Liver (tissue), 3 donors: ENCODE measurements at regions not wholly inside any gene's neighbourhood (a gene's known extent, or its start where the extent isn't known, plus 50 kb on each side); places are given as distances from the start of the nearest gene placed in this dataset.

ENCODE experiments used
- FOXA2 ChIP-seq: IDR thresholded peaks from 2 replicates; pipeline ENCODE4 v1.6.1; 2016; ENCODE audit warnings: antibody characterized with exemption
- GABPA ChIP-seq, 2 donors: IDR thresholded peaks in 1 of 2; conservative IDR thresholded peaks in 1 of 2; 2 replicates each; pipeline ENCODE4 v1.6.1; 2016; ENCODE audit warnings: antibody characterized with exemption in 2 of 2, mild to moderate bottlenecking in 1 of 2, moderate library complexity in 1 of 2
- RAD21 ChIP-seq, 2 donors: IDR thresholded peaks; 2 replicates each; pipeline ENCODE4 v1.6.1; 2016; ENCODE audit warnings: antibody characterized with exemption in 2 of 2, mild to moderate bottlenecking in 2 of 2
- TAF1 ChIP-seq: conservative IDR thresholded peaks from 2 replicates; pipeline ENCODE4 v1.6.1; 2016; ENCODE audit warnings: antibody characterized with exemption, mild to moderate bottlenecking
- TF ChIP-seq, protein P1 (sequence below): fragments of 150-350 bp; IDR thresholded peaks from 2 replicates; pipeline ENCODE4 v1.5.1; 2017; ENCODE audit warnings: improper control_type of control experiment, low read depth, low read length; ENCODE audit not compliant: missing input control
- TF ChIP-seq, protein P2 (sequence below): IDR thresholded peaks from 2 replicates; pipeline ENCODE4 v1.6.1; 2016; ENCODE audit warnings: antibody characterized with exemption
- TF ChIP-seq, protein P3 (sequence below): IDR thresholded peaks from 2 replicates; pipeline ENCODE4 v1.6.1; 2016; ENCODE audit warnings: antibody characterized with exemption
- donor health status: healthy.
- donor health status: healthy.

DNA sequence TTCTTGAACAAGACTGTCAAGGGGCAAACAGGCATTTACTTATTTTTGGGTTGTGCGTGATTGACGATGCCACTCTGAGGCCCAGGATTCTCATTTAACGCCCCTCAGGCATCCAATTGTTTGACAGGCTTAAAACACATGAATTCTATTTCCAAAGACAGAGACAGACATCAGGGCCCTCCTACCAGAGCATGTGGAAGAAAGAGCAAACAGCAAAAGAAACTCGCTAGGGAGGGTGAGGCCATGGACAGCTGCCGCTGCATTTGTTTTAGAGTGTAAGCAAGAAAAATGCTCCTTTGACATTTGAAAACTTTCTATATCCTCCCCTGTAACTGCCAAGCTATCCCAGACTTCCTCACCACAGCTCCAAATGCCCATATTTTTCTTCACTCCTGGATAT, 410.1 kb downstream of the NPIPA8 start:
- TF ChIP-seq, protein P1, sequence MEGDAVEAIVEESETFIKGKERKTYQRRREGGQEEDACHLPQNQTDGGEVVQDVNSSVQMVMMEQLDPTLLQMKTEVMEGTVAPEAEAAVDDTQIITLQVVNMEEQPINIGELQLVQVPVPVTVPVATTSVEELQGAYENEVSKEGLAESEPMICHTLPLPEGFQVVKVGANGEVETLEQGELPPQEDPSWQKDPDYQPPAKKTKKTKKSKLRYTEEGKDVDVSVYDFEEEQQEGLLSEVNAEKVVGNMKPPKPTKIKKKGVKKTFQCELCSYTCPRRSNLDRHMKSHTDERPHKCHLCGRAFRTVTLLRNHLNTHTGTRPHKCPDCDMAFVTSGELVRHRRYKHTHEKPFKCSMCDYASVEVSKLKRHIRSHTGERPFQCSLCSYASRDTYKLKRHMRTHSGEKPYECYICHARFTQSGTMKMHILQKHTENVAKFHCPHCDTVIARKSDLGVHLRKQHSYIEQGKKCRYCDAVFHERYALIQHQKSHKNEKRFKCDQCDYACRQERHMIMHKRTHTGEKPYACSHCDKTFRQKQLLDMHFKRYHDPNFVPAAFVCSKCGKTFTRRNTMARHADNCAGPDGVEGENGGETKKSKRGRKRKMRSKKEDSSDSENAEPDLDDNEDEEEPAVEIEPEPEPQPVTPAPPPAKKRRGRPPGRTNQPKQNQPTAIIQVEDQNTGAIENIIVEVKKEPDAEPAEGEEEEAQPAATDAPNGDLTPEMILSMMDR, result no peak
- TF ChIP-seq, protein P2, sequence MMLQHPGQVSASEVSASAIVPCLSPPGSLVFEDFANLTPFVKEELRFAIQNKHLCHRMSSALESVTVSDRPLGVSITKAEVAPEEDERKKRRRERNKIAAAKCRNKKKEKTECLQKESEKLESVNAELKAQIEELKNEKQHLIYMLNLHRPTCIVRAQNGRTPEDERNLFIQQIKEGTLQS, result no peak
- no peak for TF ChIP-seq TAF1
- TF ChIP-seq FOXA2, result no peak
- TF ChIP-seq GABPA (IDR thresholded peaks at IDR 0.05 in 1 of 2, conservative IDR thresholded peaks at IDR 0.05 in 1 of 2), result no peak
- TF ChIP-seq, protein P3, sequence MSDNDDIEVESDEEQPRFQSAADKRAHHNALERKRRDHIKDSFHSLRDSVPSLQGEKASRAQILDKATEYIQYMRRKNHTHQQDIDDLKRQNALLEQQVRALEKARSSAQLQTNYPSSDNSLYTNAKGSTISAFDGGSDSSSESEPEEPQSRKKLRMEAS, result no peak
- TF ChIP-seq RAD21 (IDR thresholded peaks at IDR 0.05), result no peak
